WTC11 (cell line): ENCODE measurements at regions not wholly inside any gene's neighbourhood (a gene's known extent, or its start where the extent isn't known, plus 50 kb on each side); places are given as distances from the start of the nearest gene placed in this dataset.
"Not testable (repeated sequence)": the region's sequence is repeated elsewhere in the genome, so short reads cannot be mapped to it uniquely, and the experiment has no call there.

ENCODE experiments used
- ATAC-seq: fragments of 200-7000 bp; cut with Tn5 transposase; 2 replicates; pipeline ENCODE4 v1.10.0; 2021; ENCODE audit warnings: mild to moderate bottlenecking, moderate library complexity
- CTCF ChIA-PET: fragments of 300-600 bp; sonication (Branson Sonifier 250); formaldehyde crosslinking; loops from one replicate; lab custom pipeline; 2021; ENCODE audit warnings: antibody characterized with exemption; lab: Charles Lee
- POLR2A ChIA-PET: fragments of 350-600 bp; sonication (Branson Sonifier 250); formaldehyde crosslinking; loops from one replicate; lab custom pipeline; 2021; ENCODE audit warnings: antibody characterized with exemption; lab: Charles Lee
- DNase-seq: peaks from one replicate; pipeline ENCODE4 v3.0.0; 2021; ENCODE audit warnings: low spot score
- H3K27ac Mint-ChIP-seq: 2 replicates; pipeline ENCODE4 v1.8.0; 2021; ENCODE audit warnings: mixed read lengths
- H3K27me3 Mint-ChIP-seq: 2 replicates; pipeline ENCODE4 v1.8.0; 2021; ENCODE audit warnings: low read depth, mild to moderate bottlenecking, moderate library complexity, mixed read lengths
- H3K36me3 Mint-ChIP-seq: 2 replicates; pipeline ENCODE4 v1.8.0; 2021; ENCODE audit warnings: mixed read lengths
- H3K4me1 Mint-ChIP-seq: 2 replicates; pipeline ENCODE4 v1.8.0; 2022; ENCODE audit warnings: mixed read lengths
- H3K4me3 Mint-ChIP-seq: 2 replicates; pipeline ENCODE4 v1.8.0; 2021; ENCODE audit warnings: mild to moderate bottlenecking, moderate library complexity, mixed read lengths
- H3K9me3 Mint-ChIP-seq: 2 replicates; pipeline ENCODE4 v1.8.0; 2021; ENCODE audit warnings: mixed read lengths
- AFF4 ChIP-seq: sonication (generic); formaldehyde crosslinking; IDR thresholded peaks from 2 replicates; pipeline ENCODE4 v1.8.1; 2023; ENCODE audit warnings: mild to moderate bottlenecking, missing genetic modification reagents, borderline replicate concordance
- E2F5 ChIP-seq: sonication (generic); formaldehyde crosslinking; IDR thresholded peaks from 2 replicates; pipeline ENCODE4 v1.8.1; 2022; ENCODE audit warnings: mild to moderate bottlenecking, moderate library complexity, missing genetic modification reagents
- ELF4 ChIP-seq: sonication (generic); formaldehyde crosslinking; IDR thresholded peaks from 2 replicates; pipeline ENCODE4 v1.8.1; 2022; ENCODE audit warnings: low read depth, mild to moderate bottlenecking, moderate library complexity, missing genetic modification reagents
- ERG ChIP-seq: fragments of 250-450 bp; sonication (Bioruptor Pico); IDR thresholded peaks from 2 replicates; pipeline ENCODE4 v1.8.0; 2021; ENCODE audit warnings: mild to moderate bottlenecking
- FOXK1 ChIP-seq: sonication (generic); formaldehyde crosslinking; IDR thresholded peaks from 2 replicates; pipeline ENCODE4 v1.8.0; 2022; ENCODE audit warnings: mild to moderate bottlenecking, moderate library complexity, missing genetic modification reagents
- FOXP1 ChIP-seq: sonication (generic); formaldehyde crosslinking; IDR thresholded peaks from 2 replicates; pipeline ENCODE4 v1.8.0; 2022; ENCODE audit warnings: missing genetic modification reagents, mild to moderate bottlenecking, moderate library complexity, borderline replicate concordance
- OVOL2 ChIP-seq: fragments of 250-450 bp; sonication (Bioruptor Pico); IDR thresholded peaks from 2 replicates; pipeline ENCODE4 v1.9.0; 2021; ENCODE audit warnings: mild to moderate bottlenecking, borderline replicate concordance
- ZNF281 ChIP-seq: sonication (generic); formaldehyde crosslinking; IDR thresholded peaks from 2 replicates; pipeline ENCODE4 v1.8.0; 2023; ENCODE audit warnings: mild to moderate bottlenecking, missing genetic modification reagents
- ZNF317 ChIP-seq: sonication (generic); formaldehyde crosslinking; IDR thresholded peaks from 2 replicates; pipeline ENCODE4 v1.8.1; 2023; ENCODE audit warnings: low read depth, mild to moderate bottlenecking, moderate library complexity, missing genetic modification reagents, borderline replicate concordance
- TF ChIP-seq, protein P1 (sequence below): fragments of 250-450 bp; sonication (Bioruptor Pico); IDR thresholded peaks from 2 replicates; pipeline ENCODE4 v1.9.0; 2021; ENCODE audit warnings: mild to moderate bottlenecking
- TF ChIP-seq, protein P2 (sequence below): sonication (generic); formaldehyde crosslinking; IDR thresholded peaks from 2 replicates; pipeline ENCODE4 v1.8.0; 2022; ENCODE audit warnings: mild to moderate bottlenecking, missing genetic modification reagents

DNA sequence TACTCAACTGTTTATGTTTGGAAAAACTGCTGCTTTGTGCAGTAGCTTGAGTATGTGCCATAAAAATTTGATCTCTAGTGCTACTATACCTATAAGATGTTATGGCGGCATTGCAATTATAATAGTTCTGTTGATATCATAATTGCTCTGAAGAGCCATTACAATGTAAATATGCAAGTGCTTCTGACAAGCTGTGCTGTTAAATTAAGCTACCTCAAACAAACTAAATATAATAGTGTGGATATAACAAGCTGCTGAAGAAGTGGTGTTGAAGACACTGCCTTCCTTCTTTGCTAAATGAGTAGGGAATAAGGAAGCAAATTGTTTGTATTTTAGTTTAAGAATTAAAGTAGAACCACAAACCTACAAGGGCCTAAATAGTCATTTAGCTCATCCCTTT, 301.0 kb upstream of the MIS18BP1 start (continued):
- no peak for TF ChIP-seq E2F5 (CRISPR knock-in tag)
- no peak for TF ChIP-seq ERG
- TF ChIP-seq ELF4 = no peak
- no peak for TF ChIP-seq ZNF317 (CRISPR knock-in tag)
- TF ChIP-seq ZNF281 (CRISPR knock-in tag) = no peak
- TF ChIP-seq OVOL2 = no peak
- TF ChIP-seq AFF4 = no peak

DNA sequence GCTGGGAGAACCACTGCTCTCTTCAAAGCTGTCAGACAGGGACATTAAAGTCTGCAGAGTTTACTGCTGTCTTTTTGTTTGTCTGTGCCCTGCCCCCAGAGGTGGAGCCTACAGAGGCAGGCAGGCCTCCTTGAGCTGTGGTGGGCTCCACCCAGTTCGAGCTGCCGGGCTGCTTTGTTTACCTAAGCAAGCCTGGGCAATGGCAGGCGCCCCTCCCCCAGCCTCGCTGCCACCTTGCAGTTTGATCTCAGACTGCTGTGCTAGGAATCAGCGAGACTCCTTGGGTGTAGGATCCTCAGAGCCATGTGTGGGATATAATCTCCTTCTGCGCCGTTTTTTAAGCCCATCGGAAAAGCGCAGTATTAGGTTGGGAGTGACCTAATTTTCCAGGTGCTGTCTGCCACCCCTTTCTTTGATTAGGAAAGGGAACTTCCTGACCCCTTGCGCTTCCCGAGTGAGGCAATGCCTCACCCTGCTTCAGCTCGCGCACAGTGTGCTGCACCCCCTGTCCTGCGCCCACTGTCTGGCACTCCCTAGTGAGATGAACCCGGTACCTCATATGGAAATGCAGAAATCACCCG, 298.3 kb upstream of the MIS18BP1 start:
- CTCF ChIA-PET = interaction anchor here (0.6 to 2.5 kb wide), 3 partner anchors 24 to 459 kb away, joined by 3 to 7 read pairs (median 5); no protein-coding TSS in a partner anchor
- H3K27me3 Mint-ChIP-seq = peaks cover 18% of the 10 kb centered on the region
- peaks cover 30% of the 10 kb centered on the region for H3K4me1 Mint-ChIP-seq

More for the DNA sequence above, 298.3 kb upstream of the MIS18BP1 start:
- H3K4me3 Mint-ChIP-seq = peak overlapping the region; percentile 83
- H3K9me3 Mint-ChIP-seq, POLR2A ChIA-PET, ATAC-seq, H3K36me3 Mint-ChIP-seq: not testable (repeated sequence)
- DNase-seq = peak; percentile 34
- TF ChIP-seq FOXP1 (CRISPR knock-in tag) (0 out of 2 replicates have a peak, but pooled peaks have one; percentile 51), FOXK1 (peak; percentile 87), AFF4 (0 out of 2 replicates have a peak, but pooled peaks have one; percentile 46), ZNF281 (CRISPR knock-in tag) (peak; percentile 38; the same call in 1 of the 2 replicates)
- TF ChIP-seq, protein P1, sequence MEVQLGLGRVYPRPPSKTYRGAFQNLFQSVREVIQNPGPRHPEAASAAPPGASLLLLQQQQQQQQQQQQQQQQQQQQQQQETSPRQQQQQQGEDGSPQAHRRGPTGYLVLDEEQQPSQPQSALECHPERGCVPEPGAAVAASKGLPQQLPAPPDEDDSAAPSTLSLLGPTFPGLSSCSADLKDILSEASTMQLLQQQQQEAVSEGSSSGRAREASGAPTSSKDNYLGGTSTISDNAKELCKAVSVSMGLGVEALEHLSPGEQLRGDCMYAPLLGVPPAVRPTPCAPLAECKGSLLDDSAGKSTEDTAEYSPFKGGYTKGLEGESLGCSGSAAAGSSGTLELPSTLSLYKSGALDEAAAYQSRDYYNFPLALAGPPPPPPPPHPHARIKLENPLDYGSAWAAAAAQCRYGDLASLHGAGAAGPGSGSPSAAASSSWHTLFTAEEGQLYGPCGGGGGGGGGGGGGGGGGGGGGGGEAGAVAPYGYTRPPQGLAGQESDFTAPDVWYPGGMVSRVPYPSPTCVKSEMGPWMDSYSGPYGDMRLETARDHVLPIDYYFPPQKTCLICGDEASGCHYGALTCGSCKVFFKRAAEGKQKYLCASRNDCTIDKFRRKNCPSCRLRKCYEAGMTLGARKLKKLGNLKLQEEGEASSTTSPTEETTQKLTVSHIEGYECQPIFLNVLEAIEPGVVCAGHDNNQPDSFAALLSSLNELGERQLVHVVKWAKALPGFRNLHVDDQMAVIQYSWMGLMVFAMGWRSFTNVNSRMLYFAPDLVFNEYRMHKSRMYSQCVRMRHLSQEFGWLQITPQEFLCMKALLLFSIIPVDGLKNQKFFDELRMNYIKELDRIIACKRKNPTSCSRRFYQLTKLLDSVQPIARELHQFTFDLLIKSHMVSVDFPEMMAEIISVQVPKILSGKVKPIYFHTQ (CRISPR knock-in tag) = peak; percentile 12; the same call in 1 of the 2 replicates
- TF ChIP-seq, protein P2, sequence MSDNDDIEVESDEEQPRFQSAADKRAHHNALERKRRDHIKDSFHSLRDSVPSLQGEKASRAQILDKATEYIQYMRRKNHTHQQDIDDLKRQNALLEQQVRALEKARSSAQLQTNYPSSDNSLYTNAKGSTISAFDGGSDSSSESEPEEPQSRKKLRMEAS = peak; percentile 48; the same call in 1 of the 2 replicates
- H3K27ac Mint-ChIP-seq = 0 out of 2 replicates have a peak overlapping the region, but pooled peaks have one; percentile 33
